GM19099 (cell line): ENCODE measurements at regions not wholly inside any gene's neighbourhood (a gene's known extent, or its start where the extent isn't known, plus 50 kb on each side); places are given as distances from the start of the nearest gene placed in this dataset.

Experiments
- POLR2A ChIP-seq: IDR thresholded peaks from 3 replicates; pipeline ENCODE4 v1.6.1; 2011; ENCODE audit warnings: low read depth; ENCODE audit not compliant: insufficient read length; ENCODE audit errors: extremely low read depth

- TF ChIP-seq POLR2A, result no peak
Observed at GRCh38 chr16:87067836-87068761, 249.1 kb downstream of the C16orf95 start.

GRCh38 chr16:87068762-87069150 is 248.4 kb downstream of the C16orf95 start:
- TF ChIP-seq POLR2A, result no peak

GRCh38 chr16:87070657-87071056 is 246.5 kb downstream of the C16orf95 start:
- TF ChIP-seq POLR2A, result no peak

GRCh38 chr16:87072101-87072500 is 245.1 kb downstream of the C16orf95 start:
- TF ChIP-seq POLR2A, result no peak

GRCh38 chr16:87074641-87075318 is 242.4 kb downstream of the C16orf95 start:
- no peak for TF ChIP-seq POLR2A

- no peak for TF ChIP-seq POLR2A
Observed at GRCh38 chr16:87075319-87075860, 241.8 kb downstream of the C16orf95 start.

GRCh38 chr16:87076331-87076949 is 240.8 kb downstream of the C16orf95 start:
- no peak for TF ChIP-seq POLR2A

GRCh38 chr16:87076950-87077749 is 240.0 kb downstream of the C16orf95 start:
- no peak for TF ChIP-seq POLR2A

GRCh38 chr16:87077750-87078127 is 239.5 kb downstream of the C16orf95 start:
- TF ChIP-seq POLR2A, result no peak

GRCh38 chr16:87080571-87081167 is 236.5 kb downstream of the C16orf95 start:
- no peak for TF ChIP-seq POLR2A

GRCh38 chr16:87085441-87085840 is 231.8 kb downstream of the C16orf95 start:
- TF ChIP-seq POLR2A, result no peak

GRCh38 chr16:87086156-87086555 is 231.0 kb downstream of the C16orf95 start:
- TF ChIP-seq POLR2A, result no peak

GRCh38 chr16:87086575-87086974 is 230.6 kb downstream of the C16orf95 start:
- TF ChIP-seq POLR2A, result no peak

GRCh38 chr16:87092958-87093357 is 224.2 kb downstream of the C16orf95 start:
- no peak for TF ChIP-seq POLR2A
